ENCODE measurements at regions not wholly inside any gene's neighbourhood (a gene's known extent, or its start where the extent isn't known, plus 50 kb on each side); places are given as distances from the start of the nearest gene placed in this dataset.
"Not testable (repeated sequence)": the region's sequence is repeated elsewhere in the genome, so short reads cannot be mapped to it uniquely, and the experiment has no call there.

- DNase-seq: no peak
These were observed 106.9 kb upstream of the BET1 start for GRCh38 chr7:94111009-94111408.

GRCh38 chr7:94115316-94115715 lies 111.2 kb upstream of the BET1 start:
- no peak for DNase-seq

- DNase-seq: no peak
These were observed 119.0 kb upstream of the BET1 start for GRCh38 chr7:94123136-94123535.

- no peak for DNase-seq
These were observed 122.9 kb upstream of the BET1 start for GRCh38 chr7:94127026-94127425.

GRCh38 chr7:94128072-94128471 lies 123.9 kb upstream of the BET1 start:
- no peak for DNase-seq

GRCh38 chr7:94129443-94130140 lies 125.4 kb upstream of the BET1 start:
- DNase-seq: no peak

GRCh38 chr7:94130716-94131115 lies 126.6 kb upstream of the BET1 start:
- no peak for DNase-seq

GRCh38 chr7:94133460-94133859 lies 129.3 kb upstream of the BET1 start:
- no peak for DNase-seq

GRCh38 chr7:94135180-94135579 lies 131.0 kb upstream of the BET1 start:
- no peak for DNase-seq

- no peak for DNase-seq
These were observed 138.1 kb upstream of the BET1 start for GRCh38 chr7:94142281-94142680.

- DNase-seq: no peak
These were observed 141.4 kb upstream of the BET1 start for GRCh38 chr7:94145602-94146001.

- no peak for DNase-seq
These were observed 142.3 kb upstream of the BET1 start for GRCh38 chr7:94146408-94146807.

- DNase-seq: no peak
These were observed 145.8 kb upstream of the BET1 start for GRCh38 chr7:94149789-94150545.

GRCh38 chr7:94154182-94154581 lies 150.0 kb upstream of the BET1 start:
- no peak for DNase-seq

- DNase-seq: no peak
These were observed 150.7 kb upstream of the BET1 start for GRCh38 chr7:94154858-94155257.

GRCh38 chr7:94157659-94158306 lies 153.6 kb upstream of the BET1 start:
- DNase-seq: not testable (repeated sequence)

GRCh38 chr7:94160719-94161435 lies 156.7 kb upstream of the BET1 start:
- DNase-seq: no peak

GRCh38 chr7:94161476-94161875 lies 157.3 kb upstream of the BET1 start:
- DNase-seq: no peak

GRCh38 chr7:94169682-94170081 lies 165.5 kb upstream of the BET1 start:
- no peak for DNase-seq

GRCh38 chr7:94170836-94171235 lies 166.7 kb upstream of the BET1 start:
- no peak for DNase-seq

- no peak for DNase-seq
These were observed 169.3 kb upstream of the BET1 start for GRCh38 chr7:94173436-94173835.

GRCh38 chr7:94174375-94174774 lies 170.2 kb upstream of the BET1 start:
- DNase-seq: no peak

- no peak for DNase-seq
These were observed 170.8 kb upstream of the BET1 start for GRCh38 chr7:94174956-94175355.

Measured in central memory CD4-positive, alpha-beta T cell (primary cell).